ENCODE measurements at regions not wholly inside any gene's neighbourhood (a gene's known extent, or its start where the extent isn't known, plus 50 kb on each side); places are given as distances from the start of the nearest gene placed in this dataset.

DNA sequence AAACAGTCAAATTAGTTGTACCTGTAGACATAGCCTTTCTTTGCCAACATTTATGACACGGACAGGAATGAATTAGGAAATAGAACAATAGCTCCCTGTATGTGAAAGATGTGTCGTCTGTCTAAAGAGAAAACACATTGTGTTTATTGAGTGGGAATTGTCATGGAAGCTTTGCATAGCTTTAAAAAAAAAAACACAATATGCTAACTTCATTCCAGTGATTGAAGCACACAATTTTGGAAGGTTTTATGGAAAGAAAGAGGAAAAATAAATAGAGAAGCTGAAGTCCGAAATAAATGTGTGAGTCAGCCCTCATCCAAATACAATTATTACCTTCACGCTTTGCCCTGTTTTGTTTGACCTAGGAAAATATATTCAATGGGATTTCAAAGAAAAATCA lies 1095.7 kb downstream of the TSN start:
- H3K4me1 ChIP-seq (ENCODE audit: control insufficient read depth in 1 of 2, low read depth in 2 of 2): no peaks in the 10 kb centered on the region
- H3K4me3 ChIP-seq: no peak overlapping the region
- H3K27ac ChIP-seq: no peak overlapping the region
- no peak for DNase-seq (ENCODE audit: low spot score)
- no peaks in the 10 kb centered on the region for H3K27me3 ChIP-seq (replicated peaks; ENCODE audit: insufficient read depth)
- no peaks in the 10 kb centered on the region for H3K36me3 ChIP-seq
- H3K9me3 ChIP-seq: no peaks in the 10 kb centered on the region
- TF ChIP-seq, protein P1, sequence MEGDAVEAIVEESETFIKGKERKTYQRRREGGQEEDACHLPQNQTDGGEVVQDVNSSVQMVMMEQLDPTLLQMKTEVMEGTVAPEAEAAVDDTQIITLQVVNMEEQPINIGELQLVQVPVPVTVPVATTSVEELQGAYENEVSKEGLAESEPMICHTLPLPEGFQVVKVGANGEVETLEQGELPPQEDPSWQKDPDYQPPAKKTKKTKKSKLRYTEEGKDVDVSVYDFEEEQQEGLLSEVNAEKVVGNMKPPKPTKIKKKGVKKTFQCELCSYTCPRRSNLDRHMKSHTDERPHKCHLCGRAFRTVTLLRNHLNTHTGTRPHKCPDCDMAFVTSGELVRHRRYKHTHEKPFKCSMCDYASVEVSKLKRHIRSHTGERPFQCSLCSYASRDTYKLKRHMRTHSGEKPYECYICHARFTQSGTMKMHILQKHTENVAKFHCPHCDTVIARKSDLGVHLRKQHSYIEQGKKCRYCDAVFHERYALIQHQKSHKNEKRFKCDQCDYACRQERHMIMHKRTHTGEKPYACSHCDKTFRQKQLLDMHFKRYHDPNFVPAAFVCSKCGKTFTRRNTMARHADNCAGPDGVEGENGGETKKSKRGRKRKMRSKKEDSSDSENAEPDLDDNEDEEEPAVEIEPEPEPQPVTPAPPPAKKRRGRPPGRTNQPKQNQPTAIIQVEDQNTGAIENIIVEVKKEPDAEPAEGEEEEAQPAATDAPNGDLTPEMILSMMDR (IDR thresholded peaks at IDR 0.05): no peak
- no peak for ATAC-seq (ENCODE audit: insufficient number of reproducible peaks, low FRiP score, low read depth)

DNA sequence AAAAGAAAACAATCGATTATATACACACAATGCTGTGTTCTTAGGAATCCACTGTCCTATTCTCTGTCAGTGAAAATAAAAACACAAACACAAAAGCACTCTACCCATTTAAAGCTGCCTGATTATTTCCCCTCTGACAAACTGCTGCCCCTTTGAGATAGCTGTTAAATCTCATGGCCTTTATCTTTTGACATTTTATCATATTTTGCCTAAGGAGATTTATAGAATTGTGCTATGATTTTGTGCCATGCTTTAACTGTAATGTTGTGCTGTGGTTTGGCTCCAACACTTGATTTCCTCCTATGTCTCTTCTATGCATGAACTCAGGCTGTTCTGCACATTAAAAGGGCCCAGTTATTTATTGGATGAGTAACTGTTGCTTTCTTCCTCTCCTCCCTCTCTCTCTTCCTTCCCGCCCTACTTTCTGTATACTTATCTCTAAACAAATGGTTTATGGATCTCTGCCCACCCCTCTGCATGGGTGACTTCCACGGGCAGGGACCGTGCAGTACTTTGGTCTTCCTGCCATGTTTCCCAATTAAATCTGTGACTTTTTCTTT lies 1096.6 kb downstream of the TSN start:
- no peaks in the 10 kb centered on the region for H3K4me1 ChIP-seq (ENCODE audit: control insufficient read depth in 1 of 2, low read depth in 2 of 2)
- no peak overlapping the region for H3K27ac ChIP-seq
- no peaks in the 10 kb centered on the region for H3K36me3 ChIP-seq
- H3K27me3 ChIP-seq (replicated peaks; ENCODE audit: insufficient read depth): no peaks in the 10 kb centered on the region
- ATAC-seq (ENCODE audit: insufficient number of reproducible peaks, low FRiP score, low read depth): no peak
- H3K9me3 ChIP-seq: no peaks in the 10 kb centered on the region
- no peak for DNase-seq (ENCODE audit: low spot score)
- H3K4me3 ChIP-seq: no peak overlapping the region
- TF ChIP-seq, protein P1 (IDR thresholded peaks at IDR 0.05): no peak

DNA sequence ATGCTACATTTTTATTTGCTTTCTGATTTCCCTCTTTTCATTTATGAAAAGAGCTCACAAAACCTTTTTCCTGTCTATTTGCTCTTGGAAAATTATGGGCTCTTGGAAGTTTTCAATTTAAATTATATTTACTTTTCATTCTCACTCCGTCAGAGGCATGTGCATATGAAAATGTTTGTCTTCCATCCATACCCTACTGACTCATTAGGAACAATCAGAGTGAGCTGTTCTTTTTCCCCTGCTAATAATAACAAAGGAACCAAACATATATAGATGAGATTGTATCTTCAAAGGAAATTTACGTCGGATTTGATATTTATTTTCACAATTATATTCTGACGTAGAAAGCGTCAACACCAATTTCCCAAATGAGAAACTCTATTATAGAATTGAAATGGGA lies 1101.2 kb downstream of the TSN start:
- DNase-seq (ENCODE audit: low spot score) (no peak), ATAC-seq (ENCODE audit: insufficient number of reproducible peaks, low FRiP score, low read depth) (no peak)
- TF ChIP-seq, protein P1 (IDR thresholded peaks at IDR 0.05): no peak
- Histone ChIP-seq H3K36me3 (no peaks in the 10 kb centered on the region), H3K27ac (no peak overlapping the region), H3K4me1 (ENCODE audit: control insufficient read depth in 1 of 2, low read depth in 2 of 2) (no peaks in the 10 kb centered on the region), H3K27me3 (replicated peaks; ENCODE audit: insufficient read depth) (no peaks in the 10 kb centered on the region), H3K9me3 (no peaks in the 10 kb centered on the region), H3K4me3 (no peak overlapping the region)

DNA sequence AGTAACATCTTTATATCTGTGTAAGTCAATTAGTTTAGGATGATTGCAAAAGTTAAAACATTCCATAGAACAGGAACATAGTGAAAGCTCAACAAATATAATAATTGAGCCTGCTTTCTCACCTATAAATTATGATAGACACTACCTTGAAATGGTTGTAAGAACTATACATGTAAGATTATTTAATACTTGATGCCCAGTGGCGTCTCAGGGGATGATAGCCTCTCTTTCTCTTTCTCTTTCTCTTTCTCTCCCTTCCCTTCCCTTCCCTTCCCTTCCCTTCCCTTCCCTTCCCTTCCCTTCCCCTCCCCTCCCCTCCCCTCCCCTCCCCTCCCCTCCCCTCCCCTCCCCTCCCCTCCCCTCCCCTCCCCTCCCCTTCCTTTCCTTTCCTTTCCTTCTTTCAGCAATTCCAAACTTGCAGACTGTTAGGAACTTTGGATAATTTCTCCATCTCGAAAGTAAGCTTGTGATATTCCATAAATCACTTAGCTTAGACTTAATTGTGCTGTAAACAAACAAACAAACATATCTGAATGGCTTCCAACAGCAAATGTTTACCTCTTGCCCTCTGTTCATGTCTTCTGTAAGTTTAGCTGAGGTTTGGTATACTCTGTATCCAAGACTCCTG lies 1102.7 kb downstream of the TSN start:
- TF ChIP-seq, protein P1 (IDR thresholded peaks at IDR 0.05): no peak
- H3K9me3 ChIP-seq: no peaks in the 10 kb centered on the region
- H3K36me3 ChIP-seq: no peaks in the 10 kb centered on the region
- H3K4me1 ChIP-seq (ENCODE audit: control insufficient read depth in 1 of 2, low read depth in 2 of 2): no peaks in the 10 kb centered on the region
- DNase-seq (ENCODE audit: low spot score) (no peak), ATAC-seq (ENCODE audit: insufficient number of reproducible peaks, low FRiP score, low read depth) (no peak)
- no peak overlapping the region for H3K4me3 ChIP-seq
- H3K27me3 ChIP-seq (replicated peaks; ENCODE audit: insufficient read depth): no peaks in the 10 kb centered on the region
- no peak overlapping the region for H3K27ac ChIP-seq

DNA sequence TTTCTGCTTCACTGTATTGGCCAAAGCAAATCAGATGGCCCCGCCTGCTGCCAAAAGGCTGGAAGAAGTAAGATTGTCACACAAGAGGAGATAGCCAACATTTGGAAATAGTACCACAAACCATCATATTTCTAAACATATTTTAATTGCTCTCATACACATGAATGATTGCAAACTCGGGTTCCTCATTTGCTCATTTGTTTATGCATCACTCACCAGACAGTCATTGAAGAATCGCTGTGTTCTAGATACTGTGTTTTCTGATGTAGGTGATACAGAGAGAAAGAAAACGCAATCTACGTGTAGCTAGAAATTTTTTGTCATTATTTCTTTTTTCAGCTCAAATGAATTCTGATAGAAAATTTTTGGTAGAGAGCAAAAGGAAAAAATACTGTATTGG lies 1103.4 kb downstream of the TSN start:
- Histone ChIP-seq H3K27ac (no peak overlapping the region), H3K9me3 (no peaks in the 10 kb centered on the region), H3K27me3 (replicated peaks; ENCODE audit: insufficient read depth) (no peaks in the 10 kb centered on the region), H3K4me1 (ENCODE audit: control insufficient read depth in 1 of 2, low read depth in 2 of 2) (no peaks in the 10 kb centered on the region), H3K4me3 (no peak overlapping the region), H3K36me3 (no peaks in the 10 kb centered on the region)
- no peak for DNase-seq (ENCODE audit: low spot score)
- TF ChIP-seq, protein P1 (IDR thresholded peaks at IDR 0.05): no peak
- ATAC-seq (ENCODE audit: insufficient number of reproducible peaks, low FRiP score, low read depth): no peak
